Smooth muscle cell (in vitro differentiated cells): ENCODE measurements at regions not wholly inside any gene's neighbourhood (a gene's known extent, or its start where the extent isn't known, plus 50 kb on each side); places are given as distances from the start of the nearest gene placed in this dataset.
"Not testable (repeated sequence)": the region's sequence is repeated elsewhere in the genome, so short reads cannot be mapped to it uniquely, and the experiment has no call there.

Experiments
- DNase-seq: peaks from one replicate; lab custom pipeline; 2025; ENCODE audit not compliant: unreplicated experiment; lab: John Stamatoyannopoulos, UW
- H2AFZ ChIP-seq: fragments of 200-600 bp; sonication (generic); 2 replicates; pipeline ENCODE4 v1.6.0; 2016; ENCODE audit warnings: antibody characterized with exemption, low read depth, mild to moderate bottlenecking
- H3F3A ChIP-seq: fragments of 200-600 bp; sonication (generic); 2 replicates; pipeline ENCODE4 v1.6.0; 2017; ENCODE audit warnings: antibody characterized with exemption, low read depth
- H3K27ac ChIP-seq: fragments of 200-600 bp; sonication (generic); 2 replicates; pipeline ENCODE4 v1.5.1; 2016; ENCODE audit warnings: low read depth, mild to moderate bottlenecking
- H3K27me3 ChIP-seq: fragments of 200-600 bp; sonication (generic); 2 replicates; pipeline ENCODE4 v1.6.1; 2016; ENCODE audit warnings: low read depth, mild to moderate bottlenecking
- H3K36me3 ChIP-seq: fragments of 200-600 bp; sonication (generic); 2 replicates; pipeline ENCODE4 v1.5.1; 2016; ENCODE audit warnings: low read depth
- H3K4me1 ChIP-seq: fragments of 200-600 bp; sonication (generic); 2 replicates; pipeline ENCODE4 v1.5.1; 2016; ENCODE audit warnings: low read depth
- H3K4me2 ChIP-seq: fragments of 200-600 bp; sonication (generic); 2 replicates; pipeline ENCODE4 v1.6.0; 2016; ENCODE audit warnings: mild to moderate bottlenecking
- H3K4me3 ChIP-seq: fragments of 200-600 bp; sonication (generic); 2 replicates; pipeline ENCODE4 v1.5.1; 2016; ENCODE audit warnings: mild to moderate bottlenecking
- H3K79me2 ChIP-seq: fragments of 200-600 bp; sonication (generic); 2 replicates; pipeline ENCODE4 v1.6.0; 2016; ENCODE audit warnings: low read depth, mild to moderate bottlenecking
- H3K9ac ChIP-seq: fragments of 200-600 bp; sonication (generic); 2 replicates; pipeline ENCODE4 v1.6.0; 2016; ENCODE audit warnings: low read depth
- H3K9me3 ChIP-seq: fragments of 200-600 bp; sonication (generic); replicated peaks from 2 replicates; pipeline ENCODE4 v1.5.1; 2016; ENCODE audit warnings: low read depth
- H4K20me1 ChIP-seq: fragments of 200-600 bp; sonication (generic); 2 replicates; pipeline ENCODE4 v1.6.0; 2016; ENCODE audit warnings: low read depth
- WGBS: methylation state at CpG from one replicate; pipeline ENCODE4 v1.1.7; 2016; ENCODE audit warnings: low lambda C conversion rate; 5-methylcytosine and 5-hydroxymethylcytosine counted together
- TF ChIP-seq, protein P1 (sequence below): fragments of 200-600 bp; sonication (generic); IDR thresholded peaks from 2 replicates; pipeline ENCODE4 v1.5.1; 2017; ENCODE audit warnings: borderline replicate concordance, mild to moderate bottlenecking, antibody characterized with exemption; ENCODE audit not compliant: insufficient read depth, poor library complexity, severe bottlenecking

DNA sequence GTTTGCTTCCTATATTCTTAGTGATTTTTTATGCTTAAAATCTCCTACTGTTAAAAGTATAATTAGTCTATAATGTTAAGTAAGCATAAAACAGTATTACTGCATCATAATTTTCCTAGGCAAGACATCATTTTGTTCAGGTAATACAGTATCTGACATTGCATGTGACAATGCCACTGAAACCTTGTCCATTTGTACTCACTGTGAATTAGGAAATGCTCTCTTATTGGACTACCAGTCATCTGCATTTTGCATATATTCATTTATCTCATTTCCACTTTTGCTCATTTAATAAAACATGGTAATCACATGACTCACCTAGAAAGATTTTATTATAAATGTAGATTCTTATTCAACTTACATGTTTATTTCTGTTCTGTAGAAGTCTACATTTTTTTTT, 379.1 kb downstream of the ETV1 start:
- Histone ChIP-seq H3K4me1 (no peaks in the 10 kb centered on the region), H3K4me2 (no peak overlapping the region), H3K36me3 (no peaks in the 10 kb centered on the region), H4K20me1 (no peaks in the 10 kb centered on the region), H3K27me3 (no peaks in the 10 kb centered on the region), H3K79me2 (no peaks in the 10 kb centered on the region), H2AFZ (no peak overlapping the region), H3K27ac (no peak overlapping the region), H3K4me3 (no peak overlapping the region), H3K9ac (no peak overlapping the region), H3F3A (no peaks in the 10 kb centered on the region), H3K9me3 (no peaks in the 10 kb centered on the region)
- TF ChIP-seq, protein P1, sequence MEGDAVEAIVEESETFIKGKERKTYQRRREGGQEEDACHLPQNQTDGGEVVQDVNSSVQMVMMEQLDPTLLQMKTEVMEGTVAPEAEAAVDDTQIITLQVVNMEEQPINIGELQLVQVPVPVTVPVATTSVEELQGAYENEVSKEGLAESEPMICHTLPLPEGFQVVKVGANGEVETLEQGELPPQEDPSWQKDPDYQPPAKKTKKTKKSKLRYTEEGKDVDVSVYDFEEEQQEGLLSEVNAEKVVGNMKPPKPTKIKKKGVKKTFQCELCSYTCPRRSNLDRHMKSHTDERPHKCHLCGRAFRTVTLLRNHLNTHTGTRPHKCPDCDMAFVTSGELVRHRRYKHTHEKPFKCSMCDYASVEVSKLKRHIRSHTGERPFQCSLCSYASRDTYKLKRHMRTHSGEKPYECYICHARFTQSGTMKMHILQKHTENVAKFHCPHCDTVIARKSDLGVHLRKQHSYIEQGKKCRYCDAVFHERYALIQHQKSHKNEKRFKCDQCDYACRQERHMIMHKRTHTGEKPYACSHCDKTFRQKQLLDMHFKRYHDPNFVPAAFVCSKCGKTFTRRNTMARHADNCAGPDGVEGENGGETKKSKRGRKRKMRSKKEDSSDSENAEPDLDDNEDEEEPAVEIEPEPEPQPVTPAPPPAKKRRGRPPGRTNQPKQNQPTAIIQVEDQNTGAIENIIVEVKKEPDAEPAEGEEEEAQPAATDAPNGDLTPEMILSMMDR: no peak
- no peak for DNase-seq

DNA sequence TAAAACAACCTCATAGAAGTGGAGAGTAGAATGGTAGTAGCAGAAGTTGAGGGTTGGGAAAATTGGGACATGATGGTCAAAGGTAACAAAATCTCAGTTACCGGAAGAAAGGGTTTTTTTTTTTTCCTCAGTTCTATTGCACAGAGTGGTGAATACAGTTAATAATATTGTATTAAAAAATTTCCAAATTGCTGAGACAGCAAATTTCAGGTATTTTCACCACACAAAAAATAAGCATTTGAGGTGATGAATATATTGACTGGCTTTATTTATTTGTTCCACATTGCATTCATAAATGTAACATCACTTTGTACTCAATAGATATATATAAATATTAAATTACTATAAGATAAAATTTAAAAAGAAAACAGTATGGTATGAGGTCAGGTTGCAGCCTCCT, 373.8 kb downstream of the ETV1 start:
- WGBS: 90% methylated on average over 1 of the region's 1 CpG
- Histone ChIP-seq H3K4me2 (no peak overlapping the region), H3K4me1 (no peaks in the 10 kb centered on the region), H4K20me1 (no peaks in the 10 kb centered on the region), H3K27ac (no peak overlapping the region), H3F3A (no peaks in the 10 kb centered on the region), H3K9ac (no peak overlapping the region), H3K36me3 (no peaks in the 10 kb centered on the region), H3K27me3 (no peaks in the 10 kb centered on the region), H3K4me3 (no peak overlapping the region), H3K9me3 (no peaks in the 10 kb centered on the region), H2AFZ (no peak overlapping the region), H3K79me2 (no peaks in the 10 kb centered on the region)
- TF ChIP-seq, protein P1: no peak
- no peak for DNase-seq

DNA sequence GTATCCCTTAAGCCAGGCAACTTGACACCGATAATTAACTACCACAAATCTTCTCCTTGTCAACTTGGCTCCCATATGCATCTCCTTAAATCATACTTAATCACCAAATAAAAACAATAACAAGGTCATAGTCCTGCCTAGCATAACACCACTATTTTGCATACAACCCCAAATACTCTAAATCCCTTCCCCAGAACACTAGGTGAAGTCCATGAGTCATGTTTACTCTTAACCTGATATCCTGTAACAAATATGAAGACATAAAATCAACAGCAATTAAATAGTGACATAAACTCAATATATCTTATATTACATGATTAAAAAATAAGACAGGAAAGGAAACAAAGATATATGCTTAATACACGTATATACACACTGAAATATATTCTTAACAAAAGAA, 362.0 kb downstream of the ETV1 start:
- no peak overlapping the region for H3K27ac ChIP-seq
- no peak overlapping the region for H2AFZ ChIP-seq
- H3K79me2 ChIP-seq: no peaks in the 10 kb centered on the region
- no peaks in the 10 kb centered on the region for H3K27me3 ChIP-seq
- H3K4me2 ChIP-seq: no peak overlapping the region
- no peak overlapping the region for H3K4me3 ChIP-seq
- no peak for DNase-seq
- no peaks in the 10 kb centered on the region for H3K4me1 ChIP-seq
- no peaks in the 10 kb centered on the region for H3K36me3 ChIP-seq
- H3F3A ChIP-seq: no peaks in the 10 kb centered on the region
- H3K9me3 ChIP-seq: no peaks in the 10 kb centered on the region
- WGBS: 98% methylated on average over 2 of the region's 2 CpGs
- TF ChIP-seq, protein P1: no peak
- H3K9ac ChIP-seq: no peak overlapping the region
- H4K20me1 ChIP-seq: no peaks in the 10 kb centered on the region

DNA sequence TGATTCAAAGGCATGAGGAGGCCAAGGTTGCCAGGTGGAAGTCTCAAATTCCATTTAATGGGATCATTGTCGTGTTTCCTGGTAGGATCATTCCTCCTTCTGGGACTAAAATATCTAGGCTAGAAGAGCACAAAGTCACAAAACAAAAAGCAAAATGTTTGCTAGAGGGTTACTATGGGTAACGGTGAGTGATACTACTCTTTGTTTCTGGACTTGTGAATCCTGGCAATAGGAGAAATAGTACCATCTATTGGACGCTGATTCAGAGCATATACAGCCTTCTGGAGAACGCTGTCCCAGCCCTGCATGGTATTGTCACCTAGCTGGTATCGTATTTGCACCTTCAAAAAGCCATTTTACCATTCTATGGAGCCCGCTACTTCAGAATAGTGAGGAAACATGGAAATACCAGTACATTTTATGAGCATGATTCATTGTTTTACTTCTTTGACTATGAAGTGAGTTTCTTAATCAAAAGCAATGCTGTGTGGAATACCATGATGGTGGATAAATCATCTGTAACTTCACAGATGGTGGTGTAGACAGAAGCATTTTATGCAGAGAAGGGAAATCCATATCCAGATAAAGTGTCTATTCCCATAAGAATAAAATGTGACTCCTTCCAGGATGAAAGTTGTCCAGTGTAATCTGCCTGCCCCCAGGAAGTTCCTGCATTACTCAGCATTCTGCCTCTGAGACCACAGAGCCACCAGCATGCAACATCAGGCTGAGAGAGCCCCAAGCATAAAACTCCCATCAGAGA, 361.0 kb downstream of the ETV1 start:
- Histone ChIP-seq H3F3A (no peaks in the 10 kb centered on the region), H3K4me1 (no peaks in the 10 kb centered on the region), H2AFZ (no peak overlapping the region), H3K27me3 (no peaks in the 10 kb centered on the region), H4K20me1 (no peaks in the 10 kb centered on the region), H3K36me3 (no peaks in the 10 kb centered on the region), H3K4me2 (no peak overlapping the region), H3K4me3 (no peak overlapping the region), H3K79me2 (no peaks in the 10 kb centered on the region), H3K9ac (no peak overlapping the region), H3K27ac (no peak overlapping the region), H3K9me3 (no peaks in the 10 kb centered on the region)
- WGBS: 93% methylated on average over 6 of the region's 6 CpGs
- TF ChIP-seq, protein P1: no peak
- DNase-seq: no peak

DNA sequence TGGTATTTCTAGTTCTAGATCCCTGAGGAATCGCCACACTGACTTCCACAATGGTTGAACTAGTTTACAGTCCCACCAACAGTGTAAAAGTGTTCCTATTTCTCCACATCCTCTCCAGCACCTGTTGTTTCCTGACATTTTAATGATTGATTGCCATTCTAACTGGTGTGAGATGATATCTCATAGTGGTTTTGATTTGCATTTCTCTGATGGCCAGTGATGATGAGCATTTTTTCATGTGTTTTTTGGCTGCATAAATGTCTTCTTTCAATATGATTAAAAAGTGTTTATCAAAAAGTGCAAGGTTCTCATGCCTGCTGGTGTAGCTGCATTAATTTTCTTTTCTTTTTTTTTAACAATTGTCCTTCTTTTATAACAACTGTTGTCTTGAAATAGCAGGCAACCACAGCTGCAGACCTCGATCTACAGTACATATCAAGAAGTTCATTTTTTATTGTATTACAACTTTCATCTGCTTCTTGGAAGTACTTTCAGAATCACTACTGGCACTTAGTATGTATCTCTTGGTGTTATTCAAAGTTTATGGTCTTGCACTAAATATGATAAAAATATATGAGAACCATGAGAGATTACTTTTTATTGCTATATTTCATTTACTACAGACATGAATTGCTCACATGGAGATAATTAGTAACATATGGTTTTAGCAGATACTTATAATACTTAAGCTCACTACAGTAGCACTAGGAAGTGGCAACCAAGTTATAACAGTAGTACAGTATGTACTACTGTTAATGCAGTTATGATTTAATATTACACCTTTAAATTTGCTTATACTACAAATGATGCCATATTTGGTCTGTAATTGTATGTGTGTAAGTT, 358.0 kb downstream of the ETV1 start:
- not testable (repeated sequence) for H3K9me3 ChIP-seq, H3K36me3 ChIP-seq, H3K4me2 ChIP-seq, H3F3A ChIP-seq, H3K4me3 ChIP-seq, H4K20me1 ChIP-seq, H3K4me1 ChIP-seq, H3K27ac ChIP-seq, H2AFZ ChIP-seq, DNase-seq, H3K9ac ChIP-seq, H3K27me3 ChIP-seq, H3K79me2 ChIP-seq
- WGBS: 71% methylated on average over 2 of the region's 2 CpGs
